SIG-M5 treated with dmso at 0.1 percent for 504 hours (cell line): ENCODE measurements at regions not wholly inside any gene's neighbourhood (a gene's known extent, or its start where the extent isn't known, plus 50 kb on each side); places are given as distances from the start of the nearest gene placed in this dataset.
"Not testable (repeated sequence)": the region's sequence is repeated elsewhere in the genome, so short reads cannot be mapped to it uniquely, and the experiment has no call there.

Experiments
- DNase-seq: peaks from one replicate; lab custom pipeline; 2025; ENCODE audit not compliant: unreplicated experiment; lab: John Stamatoyannopoulos, UW

DNA sequence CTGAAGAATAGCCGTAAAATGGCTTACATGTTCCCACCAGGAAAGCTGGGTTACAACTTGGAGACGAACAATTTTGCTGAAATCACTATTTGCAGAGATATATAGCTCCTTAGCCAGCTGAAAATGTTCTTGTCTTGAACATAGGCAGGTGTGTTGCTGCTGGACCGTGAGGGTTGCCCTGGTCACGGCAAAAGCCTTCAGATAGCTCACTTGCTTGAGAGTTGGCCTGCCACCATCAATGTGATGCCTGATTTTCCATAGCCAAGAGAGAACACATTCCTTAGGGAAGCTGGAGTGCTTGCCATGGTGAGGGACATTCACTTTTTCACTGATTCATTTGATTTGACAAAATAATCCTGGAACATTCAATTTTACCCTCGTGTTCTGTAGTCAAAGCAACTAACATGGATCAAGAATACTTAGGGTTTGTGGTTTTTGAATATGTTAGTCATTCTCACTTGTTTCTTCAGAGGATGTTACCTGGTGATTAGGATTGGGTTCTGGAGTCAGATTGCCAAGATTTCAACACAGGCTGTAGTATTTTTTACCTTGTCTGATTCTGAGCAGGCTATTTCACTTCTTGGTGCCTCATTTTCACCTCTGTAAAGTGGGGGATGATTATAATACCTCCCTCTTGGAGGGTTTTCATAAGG lies 536.9 kb downstream of the RAPGEF2 start:
- DNase-seq = no peak

DNA sequence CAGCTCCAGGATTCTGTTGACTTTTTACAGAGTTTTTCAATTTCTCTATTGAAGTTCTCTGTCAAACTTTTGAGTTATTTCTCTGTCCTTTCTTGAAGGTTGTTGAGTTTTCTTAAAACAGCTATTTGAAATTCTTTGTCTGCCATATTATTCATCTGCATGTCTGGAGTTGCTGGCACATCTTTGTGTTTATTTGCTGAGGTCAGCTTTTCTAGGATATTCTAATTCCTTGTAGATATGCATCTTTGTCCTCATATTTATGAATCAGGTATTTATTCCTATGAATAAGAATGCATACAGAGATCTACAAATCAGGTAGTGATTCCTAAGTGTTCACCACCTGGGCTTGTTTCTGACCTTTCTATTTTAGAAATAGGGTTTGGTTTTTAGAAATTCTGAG lies 546.4 kb downstream of the RAPGEF2 start:
- DNase-seq = no peak

DNA sequence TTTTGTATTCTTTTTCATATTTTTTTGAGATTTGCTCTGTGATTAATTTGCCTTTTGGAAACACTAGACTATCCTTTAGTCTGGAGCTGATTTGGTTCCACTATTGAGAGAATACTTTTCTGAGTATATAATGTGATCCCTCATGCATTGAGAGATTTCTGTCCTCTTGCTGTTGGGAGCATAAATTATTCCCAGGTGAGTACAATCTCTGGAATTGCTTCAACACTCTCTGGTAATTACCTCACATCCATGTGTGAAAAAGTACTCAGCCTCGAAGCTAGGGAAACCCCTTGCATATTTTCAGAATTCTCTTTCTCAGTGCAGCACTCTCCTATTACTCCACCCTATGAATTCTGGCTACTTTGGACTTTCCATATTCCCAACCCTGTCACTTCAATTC lies 550.0 kb downstream of the RAPGEF2 start:
- no peak for DNase-seq

DNA sequence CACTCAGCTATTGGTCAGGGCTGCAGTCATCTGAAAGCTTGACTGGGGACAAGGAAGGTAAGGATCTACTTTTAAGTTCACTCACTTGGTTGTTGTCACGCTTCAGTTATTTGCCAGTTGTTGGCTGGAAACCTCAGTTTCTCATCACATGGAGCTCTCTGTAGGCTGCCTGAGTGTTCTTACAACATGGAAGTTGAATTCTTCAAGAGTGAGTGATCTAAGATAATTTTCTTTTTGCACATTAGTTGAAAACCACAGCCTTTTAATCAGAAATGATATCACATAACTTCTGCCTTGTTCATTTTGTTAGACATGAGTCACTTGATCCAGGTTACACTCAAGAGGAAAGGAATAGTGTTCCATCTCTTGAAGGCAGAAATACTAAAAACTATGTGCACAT lies 552.7 kb downstream of the RAPGEF2 start:
- no peak for DNase-seq

DNA sequence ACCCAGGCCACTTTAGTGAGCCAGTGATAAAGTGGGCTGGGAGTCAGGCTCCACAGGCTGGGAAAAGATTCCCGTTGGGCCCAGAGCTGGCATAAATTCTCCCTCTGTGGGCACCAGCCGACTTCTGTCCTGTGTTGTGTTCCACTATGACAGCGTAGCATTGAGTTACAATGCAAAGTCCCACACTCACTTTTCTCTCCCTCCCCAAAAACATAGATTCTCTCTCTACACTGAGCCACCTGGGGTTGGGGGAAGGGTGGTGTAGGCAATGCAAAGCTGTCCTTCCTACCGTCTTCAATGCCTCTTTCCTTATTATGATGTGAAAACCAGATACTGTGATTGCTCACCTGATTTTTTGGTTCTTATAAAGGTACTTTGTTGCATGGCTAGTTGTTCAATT lies 566.2 kb downstream of the RAPGEF2 start:
- no peak for DNase-seq

DNA sequence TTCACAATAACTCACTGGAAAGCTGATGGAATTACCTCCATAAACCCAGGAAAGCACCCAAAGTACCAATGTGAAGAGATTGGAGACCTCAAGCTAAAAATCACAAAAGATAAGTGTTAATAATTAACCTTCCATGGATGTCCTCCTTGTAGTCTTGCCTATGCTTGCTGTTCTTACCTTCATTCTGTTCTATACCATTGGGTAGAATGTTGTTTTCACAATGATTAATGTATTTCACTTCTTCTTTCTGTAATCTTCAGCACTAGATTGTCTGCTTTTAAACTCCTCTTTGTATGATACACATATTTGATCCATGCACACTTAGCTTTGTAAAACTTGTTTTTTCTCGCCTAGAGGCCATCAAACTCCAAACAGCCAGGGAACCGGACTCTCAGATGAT lies 570.3 kb downstream of the RAPGEF2 start:
- no peak for DNase-seq

DNA sequence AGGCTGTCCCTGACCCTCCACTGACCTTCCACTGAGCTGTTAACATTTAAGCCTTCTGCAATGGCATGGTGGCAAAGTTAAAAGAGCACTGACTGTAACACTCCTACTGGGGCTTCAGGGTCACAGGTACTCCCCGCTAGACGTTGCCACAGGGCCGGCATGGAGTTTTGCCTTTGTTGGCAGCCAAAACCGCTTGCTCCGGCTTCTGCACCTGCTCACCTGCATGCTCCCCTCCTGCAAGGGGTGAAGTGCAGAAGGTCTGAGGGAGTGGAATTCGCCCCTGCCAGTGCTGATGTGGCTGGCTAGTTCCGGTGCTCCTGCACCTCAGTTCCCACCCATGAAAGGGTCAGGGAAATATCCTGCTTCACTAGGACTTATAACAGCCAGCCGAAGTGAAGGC lies 571.4 kb downstream of the RAPGEF2 start:
- no peak for DNase-seq

DNA sequence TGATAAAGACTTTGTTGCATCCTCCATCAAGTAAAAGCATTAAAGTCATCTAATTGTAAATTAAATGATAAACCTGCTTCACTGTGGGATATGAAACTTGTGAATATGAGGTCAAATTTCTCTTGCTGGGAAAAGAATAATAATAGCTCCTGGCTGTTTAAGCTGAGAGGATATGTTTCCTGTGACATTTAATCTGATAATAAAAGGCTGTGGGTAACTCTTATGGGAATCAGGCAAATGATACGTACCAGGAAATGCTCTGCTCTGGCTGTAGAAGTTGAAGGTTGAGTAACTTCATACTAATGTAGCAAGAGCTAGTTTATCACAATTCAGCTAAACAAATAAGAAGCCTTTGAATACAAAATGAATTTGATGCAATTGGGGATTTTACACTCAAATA lies 574.6 kb downstream of the RAPGEF2 start:
- no peak for DNase-seq

DNA sequence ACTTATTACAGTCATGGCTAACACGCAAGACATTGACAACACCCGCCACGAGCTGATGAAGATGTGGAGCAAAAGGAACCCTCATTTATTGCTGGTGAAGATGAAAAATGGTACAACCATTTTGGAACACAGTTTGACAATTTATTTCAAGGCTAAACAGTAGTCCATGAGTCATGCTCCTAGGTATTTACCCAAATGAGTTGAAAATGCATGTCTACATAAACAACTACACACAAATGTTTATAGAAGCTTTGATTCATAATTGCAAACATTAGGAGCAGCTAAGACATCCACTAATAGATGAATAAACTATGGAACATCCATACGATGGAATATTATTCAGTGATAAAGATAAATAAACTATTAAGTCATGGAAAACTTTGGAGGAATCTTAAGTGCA lies 580.1 kb downstream of the RAPGEF2 start:
- no peak for DNase-seq

DNA sequence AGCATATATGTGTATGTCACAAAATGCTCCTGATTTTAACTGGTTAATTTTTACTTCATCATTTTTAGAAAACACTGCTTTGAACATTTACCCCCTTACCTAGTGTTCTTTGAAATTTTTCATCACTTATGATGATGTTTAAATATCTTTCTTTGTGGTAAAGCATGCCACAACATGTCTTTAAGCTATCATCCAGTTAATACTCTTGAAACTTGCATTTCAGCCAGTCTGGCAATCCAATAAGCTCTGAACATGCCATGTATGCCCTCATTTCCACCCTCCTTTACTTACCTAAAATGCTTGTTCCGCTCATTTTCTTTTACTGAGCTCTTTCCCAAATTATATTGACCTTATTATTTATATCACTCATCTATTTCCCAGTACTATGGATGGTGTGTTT lies 581.2 kb downstream of the RAPGEF2 start:
- DNase-seq = no peak

DNA sequence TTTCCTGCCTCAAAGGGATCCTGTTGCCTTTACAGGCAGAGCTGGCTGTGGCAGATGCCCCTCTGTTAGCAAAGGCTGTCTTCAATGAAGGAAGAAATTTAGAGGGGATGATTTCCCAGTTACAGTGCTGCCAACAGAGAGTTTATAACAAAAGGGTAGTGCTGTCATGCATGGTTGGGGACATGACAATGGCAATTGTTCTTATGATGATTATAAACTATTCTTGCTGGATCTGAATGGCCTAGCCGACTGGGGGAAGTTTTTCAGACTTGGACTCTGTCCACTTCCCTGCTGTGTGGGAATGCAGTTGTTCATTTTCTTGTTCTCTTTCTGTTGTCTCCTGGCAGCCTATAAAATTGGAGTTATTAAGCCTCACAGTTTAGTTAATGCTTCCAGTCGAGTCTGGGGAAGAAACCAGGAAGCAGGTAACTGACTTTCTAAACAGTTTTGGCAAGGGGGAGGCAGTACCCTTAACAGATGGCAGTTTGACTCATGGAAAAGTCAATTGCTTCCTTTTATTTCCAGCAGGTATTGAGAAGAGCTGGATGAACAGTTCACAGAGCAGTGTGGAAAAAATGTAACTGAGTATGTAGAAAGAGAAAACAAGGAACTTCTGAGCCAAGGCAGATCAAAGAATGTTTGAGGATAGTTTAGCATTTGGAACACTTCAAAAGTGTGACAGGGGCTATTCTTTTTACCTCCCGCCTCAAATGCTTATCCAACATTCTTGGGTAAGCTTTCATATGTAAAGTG lies 582.6 kb downstream of the RAPGEF2 start:
- no peak for DNase-seq

DNA sequence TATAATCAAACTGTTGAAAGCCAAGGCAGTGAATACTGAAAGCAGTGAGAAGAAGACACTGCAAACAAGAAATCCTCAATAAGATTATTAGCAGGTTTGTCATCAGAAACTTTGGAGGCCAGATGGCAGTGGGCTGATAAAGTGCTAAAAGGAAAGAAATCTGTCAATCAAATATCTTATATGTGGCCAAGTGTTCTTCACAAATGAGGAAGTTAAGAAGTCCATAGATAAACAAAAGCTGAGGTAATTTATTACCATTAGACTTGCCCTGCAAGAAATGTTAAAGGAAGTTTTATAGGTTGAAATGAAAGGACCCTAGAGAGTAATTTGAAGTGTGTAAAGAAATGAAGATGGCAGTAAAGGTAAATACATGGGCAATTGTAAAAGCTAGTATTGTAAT lies 586.6 kb downstream of the RAPGEF2 start:
- no peak for DNase-seq

DNA sequence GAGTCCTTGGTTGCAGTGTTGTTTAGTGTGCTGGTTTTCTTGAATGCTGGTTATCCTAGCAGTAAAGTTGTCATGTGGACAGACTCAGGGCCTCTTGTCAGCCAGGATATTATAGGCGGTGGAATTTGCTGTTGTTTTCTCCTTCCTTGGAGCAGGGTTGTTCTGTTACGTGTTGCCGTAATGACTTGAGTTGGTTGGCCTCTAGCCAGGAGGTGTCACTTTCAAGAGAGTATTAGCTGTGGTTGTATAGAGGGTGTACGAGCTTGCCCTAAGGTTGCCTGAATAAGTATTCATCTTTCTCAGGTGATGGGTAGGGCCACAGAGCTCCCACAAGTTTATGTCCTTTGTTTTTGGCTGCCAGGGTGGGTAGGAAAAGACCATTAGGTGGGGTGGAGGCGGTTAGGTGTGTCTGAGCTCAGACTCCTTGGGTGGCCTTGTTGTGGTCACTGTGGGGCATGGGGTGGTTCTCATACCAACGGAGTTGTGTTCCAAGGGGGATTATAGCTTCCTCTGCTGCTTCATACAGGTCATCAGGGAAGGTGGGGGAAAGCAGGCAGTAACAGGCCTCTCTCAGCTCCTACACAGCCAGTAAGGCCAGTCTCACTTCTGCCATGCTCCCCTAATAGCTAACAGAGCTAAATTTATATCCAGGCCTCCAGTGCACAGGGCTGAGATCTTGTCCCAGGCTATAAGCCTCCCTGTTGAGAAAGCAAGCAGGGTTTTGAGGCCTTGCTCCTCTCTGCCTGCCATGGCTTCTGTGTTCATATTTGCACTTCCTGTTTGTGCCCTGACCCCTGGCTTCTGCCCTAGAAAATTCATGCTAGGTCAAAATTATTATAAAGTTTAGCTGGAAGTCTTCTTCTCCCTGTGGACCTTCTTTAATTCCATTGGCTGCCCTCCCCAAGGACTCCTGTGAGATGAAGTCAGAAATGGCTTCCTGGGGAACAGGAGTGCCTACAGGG lies 594.7 kb downstream of the RAPGEF2 start:
- DNase-seq = no peak

DNA sequence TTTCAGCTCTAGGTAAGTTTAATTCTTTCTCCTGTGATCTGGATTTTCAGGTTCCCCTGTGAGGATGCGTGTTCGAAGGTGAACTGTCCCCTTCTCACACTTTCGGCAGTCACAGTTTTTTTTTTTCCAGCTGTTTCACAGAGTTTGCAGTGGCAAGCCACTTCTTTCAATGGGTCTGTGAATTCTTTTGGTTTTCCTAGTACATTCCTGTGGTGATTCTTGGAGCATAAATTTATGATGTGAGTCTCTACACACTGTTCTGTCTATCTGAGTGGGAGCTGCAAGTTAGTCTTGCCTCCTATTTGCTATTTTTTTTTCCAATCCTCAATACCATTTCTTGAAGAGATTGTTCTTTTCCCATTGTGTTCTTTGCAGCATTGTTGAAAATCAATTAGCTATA lies 595.5 kb downstream of the RAPGEF2 start:
- DNase-seq = no peak

DNA sequence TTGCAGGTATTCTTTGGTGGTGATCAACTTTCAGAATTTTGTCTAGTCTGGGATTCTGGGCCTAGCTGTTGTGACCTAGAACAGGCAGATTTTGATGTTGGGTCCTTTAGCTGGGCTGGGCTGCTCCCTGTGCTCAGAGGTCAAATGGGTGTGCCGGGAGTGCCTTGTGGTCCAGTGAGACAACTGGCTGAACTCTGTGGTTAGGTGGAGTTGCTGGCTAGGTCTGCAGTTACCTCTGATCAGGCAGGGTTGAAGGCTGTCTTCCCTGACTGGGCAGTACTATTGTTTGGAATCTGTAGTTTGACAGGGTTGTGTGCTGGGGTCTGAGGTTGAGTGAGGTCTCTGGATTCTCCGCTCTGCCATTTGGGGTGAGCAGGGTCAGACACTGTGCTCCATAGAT lies 599.3 kb downstream of the RAPGEF2 start:
- no peak for DNase-seq

DNA sequence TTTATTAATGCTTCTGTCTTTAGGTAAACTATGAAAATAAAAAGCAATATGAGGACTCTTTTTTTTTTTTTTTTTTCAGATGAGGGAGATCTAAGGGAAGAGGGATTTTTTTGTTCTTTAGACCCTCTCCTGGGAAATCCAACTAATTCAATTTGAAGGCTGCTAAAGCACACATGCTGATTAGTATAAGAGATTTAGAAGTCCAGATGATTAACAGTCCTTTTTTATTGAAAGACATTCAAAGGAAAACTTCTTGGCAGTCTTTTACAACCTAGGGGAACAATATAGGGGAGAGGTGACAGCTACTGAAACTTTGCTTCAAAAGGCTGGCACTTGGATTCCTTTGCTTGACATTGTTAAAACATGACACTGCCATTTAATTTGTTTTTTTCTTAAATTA lies 602.5 kb downstream of the RAPGEF2 start:
- DNase-seq = no peak

DNA sequence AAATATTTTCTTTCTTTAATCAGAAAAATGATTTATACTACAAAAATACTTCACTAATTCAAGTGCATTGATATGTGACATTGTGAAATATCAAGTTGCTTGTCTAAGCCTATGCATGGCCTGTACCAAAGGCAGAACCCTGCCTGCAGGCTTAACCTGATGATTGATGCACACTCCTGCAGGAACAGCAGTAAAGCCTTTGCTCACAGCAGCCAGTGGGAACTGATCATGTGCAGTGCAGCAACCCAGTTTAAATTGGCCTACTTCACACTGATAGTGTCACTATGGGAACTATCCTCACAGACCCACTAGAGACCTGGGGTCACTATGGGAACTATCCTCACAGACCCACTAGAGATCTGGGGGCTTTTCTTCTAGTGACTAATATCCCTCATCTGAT lies 603.8 kb downstream of the RAPGEF2 start:
- DNase-seq = no peak

DNA sequence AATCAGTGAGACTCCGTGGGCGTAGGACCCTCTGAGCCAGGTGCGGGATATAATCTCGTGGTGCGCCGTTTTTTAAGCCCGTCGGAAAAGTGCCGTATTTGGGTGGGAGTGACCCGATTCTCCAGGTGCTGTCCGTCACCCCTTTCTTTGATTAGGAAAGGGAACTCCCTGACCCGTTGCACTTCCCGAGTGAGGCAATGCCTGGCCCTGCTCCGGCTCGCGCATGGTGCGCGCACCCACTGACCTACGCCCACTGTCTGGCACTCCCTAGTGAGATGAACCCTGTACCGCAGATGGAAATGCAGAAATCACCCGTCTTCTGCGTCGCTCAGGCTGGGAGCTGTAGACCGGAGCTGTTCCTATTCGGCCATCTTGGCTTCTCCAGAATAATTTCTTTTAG lies 612.3 kb downstream of the RAPGEF2 start:
- not testable (repeated sequence) for DNase-seq

DNA sequence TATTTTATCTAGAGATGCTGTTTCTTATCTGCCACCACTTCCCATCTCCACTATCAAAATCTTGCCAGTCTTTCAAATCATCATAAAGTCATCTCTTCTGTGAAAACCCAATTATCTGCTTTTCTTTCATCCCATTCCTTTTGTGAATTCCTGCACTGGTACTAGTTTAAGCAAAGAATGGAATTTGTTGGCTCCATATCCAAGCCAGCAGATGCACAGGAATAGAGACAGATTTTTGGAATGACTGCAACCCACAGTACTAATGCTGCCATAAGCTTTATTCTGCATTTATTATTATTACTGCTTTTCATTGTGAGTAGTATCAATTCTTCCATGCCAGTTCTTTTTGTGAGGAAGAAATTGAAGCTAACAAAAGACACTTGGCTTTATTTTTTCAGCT lies 616.7 kb downstream of the RAPGEF2 start:
- no peak for DNase-seq

DNA sequence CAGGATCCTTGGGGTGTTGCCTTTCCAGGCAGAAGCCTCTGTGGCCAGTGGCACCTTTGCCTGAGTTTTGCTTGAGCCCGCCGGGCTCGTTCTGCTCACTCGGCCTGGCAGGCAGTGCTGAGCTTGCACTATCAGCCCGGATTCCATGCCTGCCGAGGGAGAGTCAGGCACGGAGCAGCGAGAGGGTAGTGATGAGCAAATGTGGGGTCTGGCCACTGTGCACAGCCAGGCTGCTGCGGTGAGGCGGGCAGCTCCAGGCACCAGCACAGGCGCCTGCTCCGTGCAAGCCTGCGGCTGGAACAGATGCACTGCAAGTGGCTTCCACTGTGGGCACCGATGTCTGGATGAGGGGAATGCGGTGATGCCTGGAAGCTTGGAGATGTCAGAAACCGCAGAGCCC lies 619.2 kb downstream of the RAPGEF2 start:
- no peak for DNase-seq

DNA sequence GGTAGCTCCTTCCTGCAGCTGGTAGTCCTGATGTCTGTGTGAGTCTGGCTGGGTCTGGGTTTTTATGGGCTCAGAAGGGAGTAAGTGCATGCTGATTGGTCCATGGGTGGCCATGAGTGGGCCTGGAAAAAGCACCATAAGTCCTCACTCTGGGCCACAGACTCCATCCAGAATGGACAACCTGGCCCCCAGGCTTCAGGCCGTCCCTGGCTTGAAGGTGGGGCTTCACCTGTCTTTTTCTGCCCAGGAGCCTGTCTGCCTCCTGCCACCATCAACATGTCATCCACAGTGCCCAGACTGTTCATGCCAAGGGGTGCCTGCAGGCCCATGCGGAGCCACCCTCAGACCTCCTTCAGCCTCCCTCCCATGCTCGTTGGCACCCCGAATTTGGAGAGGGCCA lies 620.0 kb downstream of the RAPGEF2 start:
- DNase-seq = no peak
